ENCODE measurements at regions not wholly inside any gene's neighbourhood (a gene's known extent, or its start where the extent isn't known, plus 50 kb on each side); places are given as distances from the start of the nearest gene placed in this dataset.
"Not testable (repeated sequence)": the region's sequence is repeated elsewhere in the genome, so short reads cannot be mapped to it uniquely, and the experiment has no call there.

DNA sequence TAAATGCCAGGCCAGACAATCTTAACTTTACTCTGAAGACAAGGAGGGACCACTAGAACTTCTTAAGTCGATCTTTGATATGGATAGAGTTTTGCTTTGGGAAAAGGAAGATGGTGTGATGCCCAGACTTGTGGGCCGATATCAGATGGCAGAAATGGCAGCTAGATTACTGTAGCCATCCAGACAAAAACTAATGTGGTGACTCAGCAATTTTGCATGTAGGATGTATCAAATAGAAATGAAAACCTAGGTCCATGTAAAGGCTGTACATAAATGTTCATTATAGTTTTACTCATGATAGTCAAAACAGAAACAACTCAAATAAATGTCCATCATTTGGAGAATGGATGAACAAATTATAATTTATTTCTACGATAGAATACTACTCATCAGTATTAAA, 121.5 kb downstream of the APIP start:
- no peak for DNase-seq (ENCODE audit: low spot score)

DNA sequence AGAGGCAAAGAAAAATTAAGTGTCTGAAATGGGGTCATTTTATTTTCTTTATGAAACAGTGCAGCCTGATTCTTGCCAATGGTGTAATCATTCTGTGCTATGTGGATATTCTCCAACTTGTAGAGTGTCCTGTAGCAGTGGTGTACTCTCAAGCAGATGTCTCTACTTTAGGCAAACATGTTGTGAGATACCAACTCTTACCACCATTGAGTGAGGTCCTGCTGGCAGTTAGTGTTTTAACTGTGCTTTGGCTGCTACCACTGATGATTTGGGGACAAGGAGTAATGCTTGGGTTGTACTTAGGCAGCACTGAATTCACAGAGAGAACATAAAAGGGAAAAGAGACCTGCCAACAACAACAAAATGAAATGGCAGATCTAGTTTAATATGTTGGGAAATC, 122.5 kb downstream of the APIP start:
- no peak for DNase-seq (ENCODE audit: low spot score)

DNA sequence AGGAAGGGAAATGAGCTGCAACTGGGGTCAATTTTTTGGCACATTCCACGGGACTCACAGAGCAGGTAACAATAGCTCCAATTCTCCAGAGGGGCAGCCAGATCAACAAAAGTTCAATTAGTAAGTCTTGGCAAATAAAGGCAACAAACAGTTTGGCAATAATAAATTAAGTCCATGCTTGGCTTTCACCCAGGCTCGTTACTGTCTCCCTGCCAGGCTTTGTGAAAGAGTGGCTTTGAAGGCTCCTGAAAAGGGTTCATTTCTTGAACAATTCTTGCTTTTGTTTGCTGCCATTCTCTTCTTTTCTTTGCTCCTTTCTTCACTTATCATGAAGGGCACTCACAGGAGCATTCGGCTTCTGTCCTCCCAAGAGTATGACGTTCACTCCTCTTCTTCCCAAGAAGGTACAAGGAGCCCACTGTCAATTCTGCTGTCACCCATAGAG, 123.3 kb downstream of the APIP start:
- DNase-seq (ENCODE audit: low spot score): no peak

DNA sequence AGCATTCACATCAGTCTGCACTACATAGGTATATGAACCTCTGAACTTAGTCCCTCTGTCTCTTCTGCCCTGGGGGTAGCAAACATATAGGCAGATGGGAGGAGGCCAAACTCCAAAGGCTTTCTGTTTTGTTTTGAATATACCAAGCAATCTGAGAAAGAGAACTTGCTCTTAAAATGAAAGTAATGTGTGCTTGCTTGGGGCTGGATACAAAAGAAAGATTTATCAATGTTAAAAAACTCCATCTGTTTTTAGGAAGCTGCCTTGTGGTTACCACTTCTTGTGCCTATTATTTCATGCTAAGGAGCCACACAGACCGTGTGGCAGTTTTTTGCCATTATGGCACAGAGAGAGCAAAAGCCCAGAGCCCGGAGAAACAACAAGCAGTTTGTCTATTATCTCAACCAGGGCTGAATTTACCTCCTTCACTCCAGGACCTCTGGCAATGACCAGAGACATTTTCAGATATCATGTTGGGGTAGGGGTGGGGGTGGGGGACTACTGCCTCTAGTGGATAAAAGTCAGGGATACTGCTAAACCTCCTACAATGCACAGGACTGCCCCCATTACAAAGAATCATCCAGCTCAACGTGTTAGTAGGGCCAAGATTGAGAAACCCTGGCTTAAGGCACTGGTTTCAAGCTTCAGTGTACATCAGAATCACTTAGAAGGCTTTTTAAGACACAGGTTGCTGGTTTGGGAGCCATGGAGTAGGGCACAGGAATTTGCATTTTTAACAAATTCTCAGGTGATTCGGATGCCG, 124.2 kb downstream of the APIP start:
- DNase-seq (ENCODE audit: low spot score): no peak

- no peak for DNase-seq (ENCODE audit: low spot score)
Observed at GRCh38 chr11:34790620-34791019, 125.6 kb downstream of the APIP start.

- DNase-seq (ENCODE audit: low spot score): no peak
Observed at GRCh38 chr11:34789196-34789834, 126.9 kb downstream of the APIP start.

- DNase-seq (ENCODE audit: low spot score): no peak
Observed at GRCh38 chr11:34788642-34789041, 127.5 kb downstream of the APIP start.

DNA sequence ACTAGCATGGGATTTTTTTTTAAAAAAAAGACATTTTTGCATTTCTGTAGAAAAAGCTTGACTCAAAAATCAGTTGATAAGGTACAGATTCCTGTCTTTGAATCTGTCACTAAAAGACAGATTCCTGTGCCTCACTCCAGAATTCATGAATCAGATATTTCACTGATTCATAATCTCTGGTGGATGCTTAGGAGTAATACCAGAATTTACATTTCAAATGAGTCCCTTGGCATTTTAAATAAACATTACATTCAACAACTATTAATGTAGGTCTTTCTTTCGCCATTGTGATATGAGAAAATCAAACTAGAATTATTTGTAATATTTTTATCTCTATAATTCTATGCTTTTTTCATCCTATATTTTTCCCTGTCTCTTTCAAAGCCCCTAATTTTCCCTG, 128.3 kb downstream of the APIP start:
- DNase-seq (ENCODE audit: low spot score): no peak

- DNase-seq (ENCODE audit: low spot score): no peak
Observed at GRCh38 chr11:34787348-34787747, 128.8 kb downstream of the APIP start.

- DNase-seq (ENCODE audit: low spot score): no peak
Observed at GRCh38 chr11:34784318-34784841, 131.8 kb downstream of the APIP start.

DNA sequence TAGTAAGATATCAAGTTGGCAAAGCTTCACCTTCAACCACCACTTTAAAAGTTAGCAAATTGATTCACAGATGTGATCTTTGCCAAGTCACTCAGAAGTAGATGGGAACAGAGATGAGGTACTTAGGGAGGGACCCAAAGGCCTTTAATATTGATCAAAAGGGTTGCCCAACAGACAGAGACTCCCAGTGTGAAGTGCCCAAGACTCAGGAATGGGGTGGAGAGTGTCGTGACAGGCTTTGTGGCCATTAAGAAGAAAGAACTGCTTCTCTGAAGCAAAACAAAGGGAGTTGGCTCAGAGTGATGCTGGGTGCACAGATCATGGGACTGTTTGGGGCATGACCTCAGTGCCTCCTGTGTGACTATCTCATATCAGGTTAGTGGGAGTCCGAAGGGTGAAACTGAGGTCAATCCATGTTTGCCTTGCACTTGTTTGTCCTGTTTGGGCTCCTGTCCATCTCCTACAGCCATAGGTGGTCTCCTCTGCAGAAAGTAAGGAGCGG, 132.3 kb downstream of the APIP start:
- DNase-seq (ENCODE audit: low spot score): no peak

GRCh38 chr11:34781826-34782225, 134.4 kb downstream of the APIP start:
- DNase-seq (ENCODE audit: low spot score): not testable (repeated sequence)

GRCh38 chr11:34775417-34775888, 140.7 kb downstream of the APIP start:
- no peak for DNase-seq (ENCODE audit: low spot score)

GRCh38 chr11:34774604-34775003, 141.6 kb downstream of the APIP start:
- no peak for DNase-seq (ENCODE audit: low spot score)

DNA sequence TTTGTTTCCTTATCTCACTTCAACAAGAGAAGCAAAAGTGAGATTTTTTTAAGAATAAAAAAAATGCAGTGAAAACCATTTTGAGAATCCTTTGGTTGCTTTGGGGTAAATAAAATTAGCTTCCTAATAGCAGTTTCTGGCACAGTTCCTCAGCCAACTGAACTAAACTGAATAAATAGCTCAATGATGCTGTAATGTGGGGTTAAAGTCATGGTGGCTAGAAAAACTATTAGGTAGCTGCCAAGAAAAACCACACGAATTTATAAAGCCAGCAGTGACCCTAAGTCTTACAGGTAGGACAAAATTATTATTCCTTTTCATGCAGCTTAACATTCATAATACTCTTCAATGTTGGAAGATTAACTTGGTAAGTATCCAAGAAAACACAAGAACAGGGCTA, 142.4 kb downstream of the APIP start:
- DNase-seq (ENCODE audit: low spot score): no peak

GRCh38 chr11:34773211-34773610, 143.0 kb downstream of the APIP start:
- no peak for DNase-seq (ENCODE audit: low spot score)

GRCh38 chr11:34770111-34770510, 146.1 kb downstream of the APIP start:
- DNase-seq (ENCODE audit: low spot score): no peak

GRCh38 chr11:34769224-34769623, 147.0 kb downstream of the APIP start:
- DNase-seq (ENCODE audit: low spot score): no peak

- DNase-seq (ENCODE audit: low spot score): not testable (repeated sequence)
Observed at GRCh38 chr11:34762625-34763024, 141.7 kb downstream of the EHF start.

DNA sequence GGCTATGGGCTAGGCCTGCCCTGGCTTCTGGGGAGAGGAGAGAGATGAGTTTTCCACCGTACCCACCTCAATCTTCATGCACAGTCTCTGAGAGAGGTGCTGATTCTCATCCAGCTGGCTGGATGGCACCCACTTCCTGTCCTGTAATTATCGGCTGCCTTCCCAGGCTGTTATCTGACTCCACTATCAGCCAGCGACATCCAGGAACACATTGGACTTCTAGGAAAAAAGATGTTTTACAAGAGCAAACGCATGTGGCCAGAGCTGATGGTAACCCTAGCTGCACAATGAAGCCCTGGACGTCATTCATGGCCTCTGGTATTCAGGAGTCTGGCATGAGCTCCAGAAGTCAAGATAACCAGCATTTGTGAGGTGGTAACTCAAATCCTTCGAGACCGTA, 137.4 kb downstream of the EHF start:
- DNase-seq (ENCODE audit: low spot score): no peak

- no peak for DNase-seq (ENCODE audit: low spot score)
Observed at GRCh38 chr11:34757026-34757451, 136.1 kb downstream of the EHF start.

DNA sequence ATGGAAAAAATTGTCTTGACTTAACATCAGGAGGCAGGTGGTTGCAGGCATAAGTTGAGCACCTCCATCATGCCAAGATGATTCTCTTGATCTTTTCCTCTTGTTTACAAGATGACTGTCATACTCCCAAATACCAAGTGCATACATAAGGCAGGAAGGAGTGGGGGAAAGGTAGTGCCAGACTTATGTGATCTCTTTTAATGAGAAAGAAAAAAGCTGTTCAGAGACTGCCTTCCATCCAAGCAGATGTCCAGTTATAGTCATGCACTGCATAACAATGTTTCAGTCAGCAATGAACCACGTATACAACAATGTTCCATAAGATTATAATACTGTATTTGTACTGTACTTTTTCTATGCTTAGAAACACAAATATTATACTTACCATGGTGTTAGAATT, 135.7 kb downstream of the EHF start:
- DNase-seq (ENCODE audit: low spot score): no peak

DNA sequence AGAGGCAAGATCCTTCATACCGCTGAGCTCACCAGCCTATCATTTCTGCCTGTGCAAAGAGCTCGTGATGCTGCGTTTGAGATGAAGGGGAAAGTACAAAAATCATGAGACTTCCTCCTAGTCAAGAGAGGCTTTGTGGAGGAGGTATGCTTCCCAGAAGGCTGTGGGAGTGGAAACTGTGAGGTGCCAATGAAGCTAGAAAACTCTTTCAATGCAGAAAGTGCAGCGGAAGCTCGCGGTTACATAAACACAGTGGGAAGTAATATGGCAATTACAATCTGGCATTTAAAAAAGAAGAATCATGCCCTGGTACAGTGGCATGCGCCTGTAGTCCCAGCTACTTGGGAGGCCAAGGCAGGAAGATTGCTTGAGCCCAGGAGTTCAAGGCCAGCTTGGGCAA, 134.8 kb downstream of the EHF start:
- no peak for DNase-seq (ENCODE audit: low spot score)
